AG04450 (cell line): ENCODE measurements at regions not wholly inside any gene's neighbourhood (a gene's known extent, or its start where the extent isn't known, plus 50 kb on each side); places are given as distances from the start of the nearest gene placed in this dataset.

Source experiments
- CTCF ChIA-PET: fragments of 300-600, 350-600 bp; formaldehyde crosslinking; extraction: SDS; loops from one replicate; lab custom pipeline; 2022; ENCODE audit warnings: antibody characterized with exemption, inconsistent platforms; lab: Charles Lee
- POLR2A ChIA-PET: fragments of 350-600 bp; formaldehyde crosslinking; extraction: SDS; loops from one replicate; lab custom pipeline; 2021; ENCODE audit warnings: antibody characterized with exemption, inconsistent platforms; lab: Yijun Ruan, JAX
- DNase-seq: peaks from one replicate; pipeline ENCODE4 v3.0.0-alpha.2; 2011; ENCODE audit warnings: low read depth, low spot score
- H3K27ac ChIP-seq: one replicate; pipeline ENCODE4 v1.5.1; 2012; ENCODE audit warnings: low read depth, low read length, control low read depth
- H3K27me3 ChIP-seq: one replicate; pipeline ENCODE4 v1.6.0; 2012; ENCODE audit warnings: low read length; ENCODE audit not compliant: control insufficient read depth, insufficient read depth
- H3K4me3 ChIP-seq: 2 replicates; pipeline ENCODE4 v1.5.1; 2011; ENCODE audit warnings: mild to moderate bottlenecking, low read depth, low read length, control low read depth
- H3K9me3 ChIP-seq: 2 replicates; pipeline ENCODE4 v1.5.1; 2012; ENCODE audit warnings: low read length; ENCODE audit not compliant: control insufficient read depth, insufficient read depth
- CTCF ChIP-seq: IDR thresholded peaks from 2 replicates; pipeline ENCODE4 v1.5.1; 2011; ENCODE audit warnings: low read depth, low read length, control low read depth, inconsistent platforms

- Histone ChIP-seq H3K4me3 (no peak overlapping the region), H3K9me3 (no peaks in the 10 kb centered on the region), H3K27ac (no peak overlapping the region), H3K27me3 (no peaks in the 10 kb centered on the region)
- DNase-seq: no peak
- POLR2A ChIA-PET: interaction anchor here (0.6 kb wide), 1 partner anchor 19 kb away, joined by 3 read pairs; no protein-coding TSS in a partner anchor
- TF ChIP-seq CTCF: no peak
- CTCF ChIA-PET: no interaction called here
Observed at GRCh38 chrX:10828640-10829039, 208.3 kb upstream of the MID1 start.

- H3K27ac ChIP-seq: no peak overlapping the region
- H3K4me3 ChIP-seq: no peak overlapping the region
- no peaks in the 10 kb centered on the region for H3K27me3 ChIP-seq
- DNase-seq: no peak
- POLR2A ChIA-PET: no interaction called here
- no peak for TF ChIP-seq CTCF
- H3K9me3 ChIP-seq: no peaks in the 10 kb centered on the region
- CTCF ChIA-PET: no interaction called here
Observed at GRCh38 chrX:10831716-10832502, 211.5 kb upstream of the MID1 start.

GRCh38 chrX:10833299-10834169 is 213.1 kb upstream of the MID1 start:
- TF ChIP-seq CTCF: no peak
- Histone ChIP-seq H3K27ac (no peak overlapping the region), H3K9me3 (no peaks in the 10 kb centered on the region), H3K27me3 (no peaks in the 10 kb centered on the region), H3K4me3 (no peak overlapping the region)
- ChIA-PET CTCF (no interaction called here), POLR2A (no interaction called here)
- DNase-seq: no peak

- peak; percentile 7 for DNase-seq
- no peak for TF ChIP-seq CTCF
- CTCF ChIA-PET: no interaction called here
- no peak overlapping the region for H3K27ac ChIP-seq
- POLR2A ChIA-PET: no interaction called here
- H3K4me3 ChIP-seq: no peak overlapping the region
- no peaks in the 10 kb centered on the region for H3K27me3 ChIP-seq
- H3K9me3 ChIP-seq: no peaks in the 10 kb centered on the region
Observed at GRCh38 chrX:10841579-10841978, 221.2 kb upstream of the MID1 start.

DNA sequence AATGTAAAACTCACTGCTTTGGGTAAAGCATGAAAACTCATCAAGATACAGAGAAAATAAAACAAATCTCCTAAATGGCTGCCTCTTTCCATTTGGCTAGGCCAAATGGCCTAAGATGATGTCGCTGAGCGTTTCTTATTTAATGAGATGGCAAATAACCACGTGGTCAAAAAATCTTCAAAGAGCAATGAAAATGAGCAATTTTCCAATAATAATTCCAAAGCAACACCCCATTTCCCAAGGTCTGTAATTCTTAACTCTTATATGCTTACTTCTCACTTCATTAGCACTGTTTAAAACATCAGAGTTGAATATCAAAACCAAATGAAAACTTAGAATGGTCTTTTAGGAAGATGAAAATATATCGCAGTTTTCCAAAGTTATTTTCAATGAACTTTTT is 222.3 kb upstream of the MID1 start:
- no peak for DNase-seq
- ChIA-PET POLR2A (no interaction called here), CTCF (interaction anchor here (0.7 kb wide), 1 partner anchor 70 kb away, joined by 4 read pairs; no protein-coding TSS in a partner anchor)
- no peak overlapping the region for H3K27ac ChIP-seq
- H3K27me3 ChIP-seq: no peaks in the 10 kb centered on the region
- no peak overlapping the region for H3K4me3 ChIP-seq
- H3K9me3 ChIP-seq: no peaks in the 10 kb centered on the region
- no peak for TF ChIP-seq CTCF
